Esophagus squamous epithelium (tissue), 5 donors: ENCODE measurements at regions not wholly inside any gene's neighbourhood (a gene's known extent, or its start where the extent isn't known, plus 50 kb on each side); places are given as distances from the start of the nearest gene placed in this dataset.
"Not testable (repeated sequence)": the region's sequence is repeated elsewhere in the genome, so short reads cannot be mapped to it uniquely, and the experiment has no call there.

Source experiments
- DNase-seq: peaks from one replicate; lab custom pipeline; 2025; lab: John Stamatoyannopoulos, UW
- H3K27ac ChIP-seq, 4 donors: fragments of 200-600 bp; sonication (generic); one replicate each; pipeline ENCODE4 v1.5.1; 2016 to 2019; ENCODE audit warnings: mild to moderate bottlenecking in 1 of 4
- H3K27me3 ChIP-seq, 4 donors: fragments of 200-600 bp; sonication (generic); 1 replicate in 3 of 4; 2 replicates in 1 of 4; pipeline versions ENCODE4 v1.5.1 to v1.6.0; 2017 to 2021; ENCODE audit warnings: antibody characterized with exemption in 1 of 4
- H3K36me3 ChIP-seq, 3 donors: fragments of 200-600 bp; sonication (generic); one replicate each; pipeline ENCODE4 v1.5.1; 2016 to 2019
- H3K4me1 ChIP-seq, 3 donors: fragments of 200-600 bp; sonication (generic); one replicate each; pipeline ENCODE4 v1.5.1; 2017 to 2019
- H3K4me3 ChIP-seq, 4 donors: fragments of 200-600 bp; sonication (generic); 1 replicate in 3 of 4; 2 replicates in 1 of 4; pipeline ENCODE4 v1.5.1; 2016 to 2019; ENCODE audit warnings: mild to moderate bottlenecking in 2 of 4, moderate library complexity in 1 of 4
- H3K9me3 ChIP-seq, 3 donors: fragments of 200-600 bp; sonication (generic); one replicate each; pipeline ENCODE4 v1.5.1; 2016 to 2019
- CTCF ChIP-seq, 6 experiments: fragments of 450-650 bp in 4 of 6; fragments of 200-600 bp in 2 of 6; sonication (generic) in 2 of 6; IDR thresholded peaks; one replicate each; pipeline ENCODE4 v1.5.1; 2016 to 2019; ENCODE audit warnings: antibody characterized with exemption in 6 of 6, mild to moderate bottlenecking in 4 of 6, moderate library complexity in 4 of 6
- POLR2A ChIP-seq, 4 donors: fragments of 450-650 bp; IDR thresholded peaks; one replicate each; pipeline ENCODE4 v1.6.1; 2017; ENCODE audit warnings: antibody characterized with exemption in 4 of 4, mild to moderate bottlenecking in 4 of 4, moderate library complexity in 3 of 4
- WGBS, 2 donors: methylation state at CpG; one replicate each; pipeline ENCODE4 v1.1.5; 2018; 5-methylcytosine and 5-hydroxymethylcytosine counted together
- intact Hi-C: fragments of 100-400 bp; cut with DNase I; formaldehyde crosslinking; loops from one replicate; pipeline ENCODE4 v1.15.0; 2022
- donor health status: DM: yes; HTN: yes; CAD: no.

- 39 to 48% methylated on average over 2 of the region's 2 CpGs for WGBS, 2 donors
- H3K27ac ChIP-seq = no peak overlapping the region
- intact Hi-C loops = no loop called here
These were observed 761.2 kb downstream of the TENT5A start for GRCh38 chr6:80991316-80991715.

GRCh38 chr6:80988892-80989291 is 763.6 kb downstream of the TENT5A start:
- TF ChIP-seq CTCF (IDR thresholded peaks at IDR 0.05) (no peak), POLR2A (IDR thresholded peaks at IDR 0.05) (no peak)
- H3K36me3 ChIP-seq = no peaks in the 10 kb centered on the region
- intact Hi-C loops = no loop called here
- no peak overlapping the region for H3K4me3 ChIP-seq
- no peak overlapping the region for H3K27ac ChIP-seq
- no peak for DNase-seq
- no peaks in the 10 kb centered on the region for H3K9me3 ChIP-seq
- H3K4me1 ChIP-seq = no peaks in the 10 kb centered on the region
- no peaks in the 10 kb centered on the region for H3K27me3 ChIP-seq
- WGBS, 2 donors = 71 to 73% methylated on average over 3 of the region's 3 CpGs

More at GRCh38 chr6:80991316-80991715, 761.2 kb downstream of the TENT5A start:
- H3K4me1 ChIP-seq = no peaks in the 10 kb centered on the region
- TF ChIP-seq POLR2A (IDR thresholded peaks at IDR 0.05) (no peak), CTCF (IDR thresholded peaks at IDR 0.05) (no peak)
- H3K27me3 ChIP-seq = no peaks in the 10 kb centered on the region
- no peaks in the 10 kb centered on the region for H3K36me3 ChIP-seq
- DNase-seq = no peak
- H3K4me3 ChIP-seq = no peak overlapping the region
- H3K9me3 ChIP-seq = no peaks in the 10 kb centered on the region

- Histone ChIP-seq H3K27me3 (no peaks in the 10 kb centered on the region), H3K36me3 (no peaks in the 10 kb centered on the region), H3K9me3 (no peaks in the 10 kb centered on the region), H3K4me1 (no peaks in the 10 kb centered on the region), H3K4me3 (no peak overlapping the region), H3K27ac (no peak overlapping the region)
- WGBS, 2 donors = 40 to 55% methylated on average over 3 of the region's 3 CpGs
- intact Hi-C loops = no loop called here
- no peak for DNase-seq
- TF ChIP-seq POLR2A (IDR thresholded peaks at IDR 0.05) (no peak), CTCF (IDR thresholded peaks at IDR 0.05) (no peak)
These were observed 764.2 kb downstream of the TENT5A start for GRCh38 chr6:80988286-80988685.

- H3K27ac ChIP-seq = not testable (repeated sequence)
These were observed 771.3 kb downstream of the TENT5A start for GRCh38 chr6:80981226-80981625.

GRCh38 chr6:80976336-80976735 is 776.1 kb downstream of the TENT5A start:
- no peaks in the 10 kb centered on the region for H3K4me1 ChIP-seq
- 59% methylated on average over 3 of the region's 3 CpGs for WGBS, 2 donors
- TF ChIP-seq POLR2A (IDR thresholded peaks at IDR 0.05) (no peak), CTCF (IDR thresholded peaks at IDR 0.05) (no peak)
- H3K9me3 ChIP-seq = peaks cover 0 to 4% (median 0%) of the 10 kb centered on the region in 3 donors
- no peak overlapping the region for H3K27ac ChIP-seq
- H3K27me3 ChIP-seq = no peaks in the 10 kb centered on the region
- no peak for DNase-seq
- intact Hi-C loops = no loop called here
- no peak overlapping the region for H3K4me3 ChIP-seq
- H3K36me3 ChIP-seq = no peaks in the 10 kb centered on the region

More at GRCh38 chr6:80981226-80981625, 771.3 kb downstream of the TENT5A start:
- intact Hi-C loops, DNase-seq, H3K36me3 ChIP-seq, H3K4me3 ChIP-seq, H3K27me3 ChIP-seq, H3K9me3 ChIP-seq, H3K4me1 ChIP-seq: not testable (repeated sequence)
- WGBS, 2 donors = 74 to 77% methylated on average over 2 of the region's 2 CpGs

GRCh38 chr6:80974579-80974978 is 777.9 kb downstream of the TENT5A start:
- Histone ChIP-seq H3K36me3 (no peaks in the 10 kb centered on the region), H3K4me1 (no peaks in the 10 kb centered on the region), H3K27ac (no peak overlapping the region), H3K9me3 (no peaks in the 10 kb centered on the region), H3K4me3 (no peak overlapping the region), H3K27me3 (no peaks in the 10 kb centered on the region)
- TF ChIP-seq CTCF (IDR thresholded peaks at IDR 0.05) (no peak), POLR2A (IDR thresholded peaks at IDR 0.05) (no peak)
- intact Hi-C loops = no loop called here
- 64 to 76% methylated on average over 1 of the region's 2 CpGs for WGBS, 2 donors
- DNase-seq = no peak
